IPS-NIHi7 (cell line): ENCODE measurements at regions not wholly inside any gene's neighbourhood (a gene's known extent, or its start where the extent isn't known, plus 50 kb on each side); places are given as distances from the start of the nearest gene placed in this dataset.
"Not testable (repeated sequence)": the region's sequence is repeated elsewhere in the genome, so short reads cannot be mapped to it uniquely, and the experiment has no call there.

Experiments
- DNase-seq: peaks from one replicate; pipeline ENCODE4 v3.0.0; 2012; ENCODE audit warnings: mixed read lengths; ENCODE audit errors: extremely low spot score

DNA sequence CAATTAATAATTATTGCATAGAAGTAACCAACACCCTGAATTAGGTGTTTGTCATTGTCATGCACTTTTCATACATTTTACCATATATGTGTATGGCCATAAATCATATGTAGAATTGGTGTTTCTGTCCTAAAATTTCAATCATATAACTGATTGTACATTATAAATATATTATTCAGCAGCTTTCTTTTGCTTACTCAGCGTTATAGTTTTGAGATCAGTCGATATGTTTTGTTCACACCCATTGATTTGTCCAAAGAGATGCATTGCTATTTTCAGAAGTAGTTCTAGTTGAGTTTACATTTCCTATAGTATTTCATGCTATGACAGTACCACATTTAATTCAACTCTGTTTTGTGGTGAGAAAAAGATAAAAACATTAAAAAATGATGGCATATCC, 50.5 kb upstream of the PARP4 start:
- no peak for DNase-seq

DNA sequence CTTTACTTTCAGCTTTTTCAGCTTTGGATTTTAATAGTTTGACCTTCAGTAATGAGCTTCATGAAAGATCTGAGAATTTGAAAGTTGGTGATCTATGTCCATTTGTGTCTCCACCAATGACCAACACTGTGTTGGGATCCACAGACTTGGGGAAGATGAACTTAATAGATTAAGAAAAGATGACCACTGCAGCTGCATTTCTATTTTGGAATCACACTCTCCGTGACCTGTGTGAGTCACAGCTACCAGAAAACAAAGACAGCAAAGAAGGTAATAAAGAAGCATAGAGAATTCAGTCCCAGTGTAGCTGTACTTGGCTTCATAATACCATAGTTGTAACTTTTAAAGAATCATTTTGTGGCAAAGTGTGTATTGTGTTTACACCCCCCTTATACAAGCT, 51.4 kb upstream of the PARP4 start:
- not testable (repeated sequence) for DNase-seq

DNA sequence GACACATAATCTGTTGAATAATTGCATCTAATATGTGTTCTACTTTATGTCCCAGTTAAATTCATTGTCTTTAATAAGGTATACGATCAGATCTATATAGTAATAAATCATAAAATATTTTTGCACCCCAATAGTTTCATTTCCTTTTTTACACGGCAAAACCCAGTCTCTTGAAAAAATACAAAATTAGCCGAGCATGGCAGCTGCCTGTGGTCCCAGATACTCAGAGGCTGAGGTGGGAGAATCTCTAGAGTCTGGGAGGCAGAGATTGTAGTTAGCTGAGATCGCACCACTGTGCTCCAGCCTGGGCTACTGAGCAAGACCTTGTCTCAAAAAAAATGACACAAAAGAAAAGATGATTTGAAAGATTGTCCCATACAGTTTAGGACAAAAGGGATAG, 52.3 kb upstream of the PARP4 start:
- no peak for DNase-seq

DNA sequence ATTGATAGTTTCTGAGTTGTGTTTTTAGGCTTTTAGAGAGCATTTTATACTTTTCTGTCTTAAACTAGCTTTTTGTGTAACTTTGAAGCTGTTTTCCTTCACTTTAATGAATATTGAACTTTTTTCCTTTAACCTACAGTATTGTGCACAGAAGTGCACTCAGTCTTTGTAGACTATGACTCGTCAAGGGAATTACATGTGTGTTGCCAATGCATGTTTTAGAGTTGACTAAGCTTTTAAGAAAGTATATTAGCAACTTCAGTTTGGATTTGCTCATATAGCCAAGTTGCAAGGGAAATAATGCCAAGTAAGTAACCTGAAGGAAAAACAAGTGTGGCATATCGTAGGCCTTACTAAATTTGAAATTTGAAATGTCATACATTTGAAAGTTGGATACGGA, 55.0 kb upstream of the PARP4 start:
- not testable (repeated sequence) for DNase-seq

DNA sequence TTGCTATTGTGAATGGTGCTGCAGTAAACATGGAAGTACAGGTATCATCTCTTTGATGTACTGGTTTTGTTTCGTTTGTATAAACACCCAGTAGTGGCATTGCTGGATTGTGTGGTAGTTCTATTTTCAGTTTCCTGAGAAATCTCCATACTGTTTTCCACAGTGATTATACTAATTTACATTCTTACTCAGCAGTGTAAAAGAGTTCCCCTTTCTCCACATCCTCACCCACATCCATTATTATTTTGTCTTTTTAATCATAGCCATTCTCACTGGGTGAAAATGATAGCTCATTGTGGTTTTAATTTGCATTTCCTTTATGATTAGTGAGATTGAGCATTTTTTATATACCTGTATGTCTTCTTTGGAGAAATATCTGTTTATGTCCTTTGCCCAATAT, 62.3 kb upstream of the PARP4 start:
- no peak for DNase-seq

DNA sequence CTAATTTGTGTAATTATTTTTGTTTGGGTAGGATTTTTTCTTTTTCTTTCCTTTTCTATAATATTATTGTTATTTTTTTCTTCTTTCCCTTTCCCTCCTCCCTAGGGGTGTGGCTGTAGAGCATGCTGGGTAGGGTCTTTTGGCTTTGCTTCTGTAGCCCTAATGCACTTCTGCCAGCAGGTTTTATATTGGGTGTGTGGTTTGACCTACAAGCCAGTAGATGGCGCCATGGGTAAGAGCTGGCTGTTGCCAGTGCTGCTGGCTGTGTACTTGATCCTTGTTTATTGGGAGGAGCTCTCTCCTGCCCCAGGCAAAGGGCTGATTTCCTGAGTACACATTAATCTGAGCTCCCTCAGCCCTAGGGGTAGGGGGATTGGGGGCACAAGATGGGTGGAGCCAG, 67.7 kb upstream of the PARP4 start:
- DNase-seq: not testable (repeated sequence)

DNA sequence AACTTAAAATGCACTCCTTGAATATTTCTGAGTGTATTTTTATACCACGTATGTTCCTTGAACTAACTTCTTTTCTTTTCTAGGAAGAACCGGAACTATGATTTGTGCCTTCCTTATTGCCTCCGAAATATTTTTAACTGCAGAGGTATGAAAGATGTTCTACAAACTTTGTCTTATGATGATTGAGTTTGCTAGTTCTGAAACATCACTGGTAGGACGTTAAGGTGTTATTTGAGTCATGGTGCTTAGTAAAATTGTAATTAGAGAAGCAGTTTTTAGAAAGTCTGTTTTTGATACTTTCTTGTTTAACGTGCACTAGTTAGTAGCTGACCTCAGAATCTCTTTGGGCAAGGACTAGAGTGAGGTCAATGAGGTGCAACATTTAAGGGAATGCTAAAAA, 69.0 kb upstream of the PARP4 start:
- DNase-seq: not testable (repeated sequence)

DNA sequence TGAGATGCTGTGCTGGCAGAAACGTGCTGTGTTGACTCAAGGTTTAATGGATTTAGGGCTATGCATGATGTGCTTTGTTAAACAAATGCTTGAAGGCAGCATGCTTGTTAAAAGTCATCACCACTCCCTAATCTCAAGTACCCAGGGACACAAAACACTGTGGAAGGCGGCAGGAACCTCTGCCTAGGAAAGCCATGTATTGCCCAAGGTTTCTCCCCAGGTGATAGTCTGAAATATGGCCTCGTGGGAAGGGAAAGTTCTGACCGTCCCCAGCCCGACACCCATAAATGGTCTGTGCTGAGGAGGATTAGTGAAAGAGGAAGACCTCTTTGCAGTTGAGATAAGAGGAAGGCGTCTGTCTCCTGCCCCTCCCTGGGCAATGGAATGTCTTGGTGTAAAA, 79.1 kb upstream of the PARP4 start:
- not testable (repeated sequence) for DNase-seq

DNA sequence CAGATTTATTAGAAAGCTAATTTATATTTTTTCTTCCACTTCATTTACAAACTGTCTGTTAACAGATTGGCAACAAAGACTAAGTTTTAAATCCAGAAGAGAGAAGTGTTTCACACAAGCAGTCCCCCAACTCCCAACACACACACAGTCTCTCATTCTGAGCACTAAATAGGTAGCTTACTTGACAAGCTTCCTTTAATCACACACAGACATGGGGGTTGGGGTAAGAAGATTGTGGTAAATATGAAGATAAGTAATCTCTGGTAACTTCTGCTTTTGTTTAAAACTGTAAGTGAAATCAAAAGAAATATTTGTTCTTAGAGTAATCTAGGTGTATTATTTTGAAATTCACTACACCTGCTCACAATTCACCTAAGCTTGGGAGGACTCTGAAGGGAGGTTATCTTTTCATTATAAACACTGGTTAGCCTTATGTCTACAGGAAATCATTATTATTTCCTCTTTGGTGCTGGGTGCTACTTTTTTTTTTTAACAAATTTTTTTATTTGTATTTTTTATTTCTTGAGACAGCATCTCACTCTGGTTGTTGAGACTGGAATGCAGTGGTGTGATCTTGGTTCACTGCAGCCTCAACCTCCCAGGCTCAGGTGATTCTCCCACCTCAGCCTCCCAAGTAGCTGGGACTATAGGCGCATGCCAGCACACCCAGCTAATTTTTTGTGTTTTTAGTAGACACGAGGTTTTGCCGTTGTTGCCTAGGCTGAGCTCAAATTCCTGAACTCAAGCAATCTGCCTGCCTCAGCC, 82.1 kb upstream of the ATP12A start:
- DNase-seq: not testable (repeated sequence)

DNA sequence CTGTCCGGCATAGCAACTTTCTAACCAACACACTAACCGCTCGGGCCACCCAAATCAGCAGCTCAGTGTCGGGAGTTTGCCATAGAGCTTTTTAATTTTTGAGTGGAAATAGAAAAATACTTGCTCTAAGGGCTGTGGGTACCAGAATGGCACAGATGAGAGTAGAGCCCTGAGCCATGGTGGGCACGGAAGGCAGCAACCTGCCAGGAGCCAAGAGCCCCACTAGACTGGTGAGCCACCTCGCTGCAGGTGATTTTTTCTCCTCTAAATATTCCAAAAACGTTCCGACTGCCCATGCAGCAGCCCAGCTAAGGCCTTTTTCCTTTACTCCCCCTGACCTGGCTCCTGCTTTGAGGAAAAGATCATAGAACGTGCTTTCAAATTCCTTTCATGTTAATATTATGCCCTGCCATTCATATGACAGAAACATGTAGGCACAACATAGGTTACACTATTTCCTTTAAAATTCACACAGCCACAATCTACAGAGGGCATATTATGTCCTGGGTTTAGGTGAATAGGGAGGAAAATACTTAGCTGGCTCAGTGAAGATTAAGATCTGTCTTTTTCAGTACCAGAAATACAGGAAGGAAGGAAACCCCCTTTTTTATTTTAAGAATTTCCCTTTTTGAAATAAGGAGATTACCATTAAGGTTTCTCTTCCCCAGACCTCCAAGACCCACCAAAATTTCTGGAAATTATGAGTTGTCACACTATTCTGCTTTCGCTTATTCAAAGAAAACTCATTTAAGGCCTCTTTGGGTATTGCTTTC, 81.0 kb upstream of the ATP12A start:
- DNase-seq: not testable (repeated sequence)

DNA sequence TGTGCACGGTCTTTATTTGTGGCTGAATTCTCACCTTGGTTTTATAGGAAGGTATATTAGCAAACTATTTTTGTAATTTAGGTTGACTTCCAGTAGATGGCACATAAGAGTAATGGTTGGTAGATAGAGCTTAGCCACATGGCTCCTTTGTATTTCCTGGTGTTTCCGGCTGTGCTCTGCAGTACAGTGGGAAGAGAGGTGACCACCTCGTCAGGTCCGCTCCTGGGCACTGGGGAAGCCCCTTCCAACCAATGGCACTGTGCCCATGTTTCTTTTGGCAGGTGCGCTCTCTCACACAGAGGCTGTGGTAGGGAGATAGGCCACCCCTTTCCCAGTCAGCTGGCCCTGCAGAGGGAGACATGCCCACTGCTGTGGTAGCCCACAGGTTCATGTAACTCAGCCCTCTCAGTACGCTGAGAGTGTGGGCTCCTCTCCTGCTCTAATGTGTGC, 74.3 kb upstream of the ATP12A start:
- DNase-seq: peak; percentile 28

DNA sequence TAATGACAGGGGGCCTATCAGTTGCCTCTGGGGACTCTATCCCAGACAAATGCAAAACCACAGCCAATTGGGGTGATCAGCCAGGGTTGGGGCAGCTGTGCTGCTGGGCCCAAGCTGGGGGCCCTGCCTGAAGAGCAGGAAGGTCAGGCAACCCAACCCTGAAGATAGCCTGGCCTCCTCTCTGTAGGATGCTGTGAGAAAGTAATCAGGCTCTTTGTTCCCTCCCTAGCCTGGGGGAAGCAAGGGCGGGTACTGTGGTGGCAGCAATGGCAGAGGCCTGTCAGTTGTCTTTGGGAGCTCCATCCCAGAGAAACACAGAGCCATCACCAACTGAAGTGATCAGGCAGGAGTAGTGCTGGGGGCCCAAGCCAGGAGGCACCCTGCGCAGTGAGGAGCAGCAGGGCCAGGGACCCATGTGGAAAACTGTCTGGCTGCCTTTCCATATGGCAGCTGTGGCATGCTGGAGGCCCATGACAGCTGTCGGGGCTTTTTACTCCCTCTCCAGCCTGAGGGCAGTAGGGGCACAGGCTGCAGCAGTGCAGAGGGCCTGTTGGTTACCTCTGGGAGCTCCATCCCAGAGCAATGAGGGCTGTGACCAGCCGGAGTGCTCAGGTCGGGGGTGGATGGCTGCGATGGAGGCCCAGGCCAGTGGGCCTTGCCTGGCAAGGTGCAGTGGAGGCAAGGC, 73.6 kb upstream of the ATP12A start:
- DNase-seq: peak; percentile 3

DNA sequence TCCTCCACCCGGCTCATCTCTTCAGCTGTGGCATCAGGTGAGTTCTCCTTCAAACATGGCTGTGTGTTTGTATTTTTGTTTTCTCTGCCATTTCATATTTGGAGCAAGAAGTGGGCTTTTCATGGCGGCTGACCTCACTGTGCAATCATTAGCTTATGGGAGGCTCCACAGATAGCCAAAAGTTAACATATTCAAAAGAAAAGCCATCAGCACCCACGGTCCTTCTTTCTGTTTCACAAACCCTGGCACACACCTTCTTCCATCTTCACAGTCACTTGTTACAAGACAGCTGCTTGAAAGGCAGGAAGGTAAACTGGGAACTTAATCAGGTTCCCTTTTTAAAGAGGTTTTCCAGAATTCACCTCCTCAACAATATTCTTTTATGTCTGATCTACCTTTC, 69.3 kb upstream of the ATP12A start:
- no peak for DNase-seq

DNA sequence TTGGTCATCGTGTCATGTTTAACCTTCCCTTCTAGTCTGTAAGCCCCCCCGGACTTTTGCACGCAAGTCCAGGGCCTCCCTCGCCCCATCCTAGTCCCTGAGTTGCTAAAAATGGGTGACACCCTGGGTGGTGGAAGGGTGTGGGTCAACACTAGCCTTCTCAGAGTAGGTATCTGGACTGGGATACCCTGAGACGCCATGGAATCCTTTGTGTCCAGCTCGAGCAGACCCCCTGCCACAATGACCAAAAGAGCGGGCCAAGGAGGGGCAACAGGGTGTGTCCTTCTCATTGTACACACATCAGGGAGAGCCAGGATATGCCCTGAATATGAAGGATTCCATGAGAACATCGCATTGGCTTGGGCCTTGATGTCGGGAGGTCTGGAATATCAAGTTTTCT, 67.5 kb upstream of the ATP12A start:
- DNase-seq: no peak

DNA sequence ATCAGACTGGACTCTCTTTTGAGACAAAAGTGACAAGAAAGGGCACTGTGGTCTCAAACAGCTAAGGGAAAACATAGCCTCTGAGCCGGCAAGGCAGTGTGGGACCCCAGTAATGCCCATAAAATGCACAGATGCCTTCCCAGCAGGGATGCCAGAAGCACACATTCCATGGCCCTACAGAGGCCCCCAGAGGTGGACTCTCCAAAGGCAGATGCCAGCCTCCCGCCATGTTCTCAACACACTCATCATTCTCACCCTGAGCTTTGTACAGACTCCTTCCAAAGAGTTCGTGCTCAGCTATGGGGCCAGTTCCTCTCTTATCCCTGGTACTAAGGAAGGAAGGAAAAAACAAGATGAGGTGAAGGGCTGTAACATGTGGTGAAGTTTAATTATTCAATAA, 67.1 kb upstream of the ATP12A start:
- DNase-seq: no peak

DNA sequence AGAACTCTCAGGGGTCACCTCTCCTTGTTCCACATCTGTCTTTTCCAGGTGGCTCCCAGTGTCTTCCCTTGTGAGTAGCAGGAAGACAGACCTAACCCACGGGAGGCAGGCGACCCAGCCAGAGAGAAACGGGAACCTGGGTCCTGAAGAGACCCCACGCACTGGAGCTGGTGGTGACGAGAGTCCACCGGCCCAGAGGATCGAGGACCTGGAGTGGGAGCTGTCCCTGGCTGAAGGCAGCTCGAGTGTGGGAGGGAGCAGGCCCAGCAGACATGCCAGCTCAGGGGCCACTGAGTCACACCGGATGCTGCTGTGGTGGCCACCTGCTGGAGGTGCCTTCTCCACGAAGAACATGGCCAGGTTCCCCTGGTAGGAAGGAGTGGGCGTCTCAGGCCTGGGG, 66.5 kb upstream of the ATP12A start:
- peak; percentile 3 for DNase-seq

DNA sequence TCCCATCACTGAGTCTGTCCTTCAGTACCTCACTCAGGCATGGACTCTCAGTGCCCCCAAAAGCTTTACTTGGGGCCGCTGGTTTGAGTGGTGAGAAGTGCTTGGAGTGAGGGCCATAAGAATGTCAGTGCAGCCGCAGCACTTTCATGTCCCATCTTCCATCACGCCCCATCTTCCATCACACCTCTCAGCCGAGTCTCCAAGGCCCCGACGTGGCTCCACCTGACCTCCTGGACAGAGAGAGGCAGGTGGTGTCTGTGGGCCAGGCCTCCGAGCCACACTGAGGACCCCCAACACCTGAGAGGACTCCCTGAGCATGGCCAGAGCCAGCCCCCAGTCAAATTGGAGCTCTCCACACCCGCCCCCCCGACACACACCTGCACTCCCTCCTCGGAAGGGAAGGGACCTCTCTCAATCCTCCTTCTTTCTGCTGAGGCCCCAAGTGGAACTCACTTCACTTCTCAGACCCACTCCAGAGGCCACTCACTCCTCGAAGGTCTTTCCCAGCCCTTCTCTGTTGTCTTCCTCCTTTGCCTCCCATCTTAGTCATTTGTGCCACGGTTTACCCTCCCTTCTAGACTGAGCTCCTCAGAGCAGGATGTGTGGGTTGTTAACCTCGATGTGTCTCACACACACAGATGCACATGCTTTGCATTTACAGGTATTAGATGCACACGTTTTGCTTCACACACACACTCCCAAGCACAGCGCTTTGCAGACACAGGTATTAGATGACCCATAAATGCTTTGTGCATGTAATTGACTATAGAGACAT, 65.7 kb upstream of the ATP12A start:
- no peak for DNase-seq

DNA sequence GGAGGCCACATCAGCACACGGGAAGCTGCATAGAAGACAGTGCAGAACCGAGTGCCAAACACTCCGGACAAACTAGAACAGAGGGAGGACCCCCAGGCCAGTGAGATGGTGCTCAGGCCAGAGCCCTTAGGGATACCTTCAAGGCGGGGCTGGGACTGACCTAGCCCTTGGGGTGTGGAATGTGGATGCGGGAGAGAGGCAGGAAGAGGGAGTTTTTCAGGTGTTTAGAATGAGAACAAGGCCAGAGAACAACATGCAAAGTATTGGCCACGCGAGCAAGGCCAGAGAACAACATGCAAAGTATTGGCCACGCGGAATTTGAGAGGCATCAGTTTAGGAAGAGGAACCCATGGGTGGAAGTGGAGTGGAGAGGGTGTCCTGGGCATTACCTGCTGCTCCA, 65.1 kb upstream of the ATP12A start:
- peak; percentile 7 for DNase-seq

DNA sequence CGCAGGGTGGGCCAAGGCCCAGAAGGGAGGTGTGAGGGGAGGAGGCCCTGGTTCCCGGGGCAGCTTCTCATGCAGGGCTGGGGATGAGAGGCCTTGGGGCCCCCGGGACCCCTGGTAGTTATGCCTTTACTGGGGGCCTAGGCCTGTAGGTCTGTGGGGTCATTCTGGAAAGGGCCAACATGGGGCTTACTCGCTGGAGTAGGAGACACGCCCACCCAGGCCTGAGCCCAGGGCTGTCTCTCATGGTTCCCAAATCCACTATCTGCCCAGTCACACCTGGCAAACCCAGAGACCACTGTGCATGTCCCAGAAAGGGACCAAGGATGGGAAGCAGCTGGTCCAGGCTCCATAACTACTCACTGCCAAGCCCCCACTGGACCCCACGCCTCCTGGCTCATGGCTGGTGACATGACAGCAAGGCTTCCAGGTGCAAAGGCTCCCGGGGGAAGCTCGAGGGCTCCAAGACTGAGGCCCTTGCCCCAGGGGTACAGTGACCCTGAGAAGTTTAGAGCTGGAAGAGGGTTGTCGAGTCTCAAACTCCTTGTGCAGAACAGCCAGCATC, 64.2 kb upstream of the ATP12A start:
- no peak for DNase-seq

DNA sequence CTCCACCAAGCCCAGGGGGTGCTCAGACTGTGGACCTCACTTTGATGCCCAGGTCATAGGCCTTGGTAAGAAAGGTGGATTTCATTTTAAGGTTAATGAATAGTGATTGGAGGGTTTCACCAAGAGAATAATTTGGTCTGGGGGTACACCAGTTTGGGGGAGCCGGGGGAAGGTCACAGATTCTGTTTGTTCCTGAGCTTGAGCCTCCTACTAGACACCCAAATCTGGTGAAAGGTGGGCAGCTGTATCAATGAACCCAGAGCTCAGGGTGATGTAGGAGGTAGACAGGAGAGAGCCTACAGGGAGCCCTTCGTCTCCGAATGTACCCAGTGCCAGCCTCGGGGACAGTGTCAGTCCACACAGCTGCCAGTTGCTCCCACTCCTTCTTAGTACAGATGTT, 63.7 kb upstream of the ATP12A start:
- DNase-seq: no peak

DNA sequence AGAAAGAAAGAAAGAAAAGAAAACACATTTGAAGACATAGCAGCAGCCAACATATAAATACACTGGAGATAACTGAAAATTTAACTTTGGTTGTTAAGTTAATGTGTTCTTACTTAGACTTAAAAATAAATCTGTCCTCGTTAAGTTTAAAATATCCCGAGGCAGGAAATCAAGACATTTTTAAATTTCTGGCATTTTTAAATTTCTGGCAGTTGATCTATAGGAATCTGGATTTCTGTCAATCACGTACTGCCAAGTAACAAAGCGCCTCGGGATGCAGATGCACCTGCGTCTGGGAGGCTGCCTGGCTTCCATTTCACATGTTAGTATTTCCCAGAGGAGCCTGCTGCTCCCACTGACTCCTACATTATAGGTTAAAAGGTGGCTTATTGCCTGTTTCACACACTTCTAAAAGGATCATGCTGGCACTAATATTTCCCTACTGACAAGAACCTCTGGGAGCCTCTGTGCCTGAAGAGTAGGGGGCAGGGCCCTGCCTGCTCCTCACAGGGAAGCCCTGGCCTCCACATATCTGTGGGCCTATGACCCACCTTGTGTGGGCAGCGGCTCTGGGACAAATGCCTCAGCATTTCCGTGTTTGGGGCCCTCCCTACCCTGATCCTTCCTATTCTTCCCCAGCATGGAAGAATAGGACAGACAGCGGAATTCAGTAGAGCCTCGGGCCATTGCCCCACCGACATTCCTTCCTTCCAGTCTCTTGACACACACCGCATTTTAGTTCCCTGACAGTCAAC, 62.8 kb upstream of the ATP12A start:
- no peak for DNase-seq
